GM20000 (cell line): ENCODE measurements at regions not wholly inside any gene's neighbourhood (a gene's known extent, or its start where the extent isn't known, plus 50 kb on each side); places are given as distances from the start of the nearest gene placed in this dataset.

Experiments used
- DNase-seq: peaks from one replicate; pipeline ENCODE4 v3.0.0; 2012; ENCODE audit warnings: low spot score
- CTCF ChIP-seq: IDR thresholded peaks from 2 replicates; pipeline ENCODE4 v1.5.1; 2012; ENCODE audit warnings: mild to moderate bottlenecking, control low read depth; ENCODE audit errors: extremely low read depth, missing control alignments

GRCh38 chr10:33735464-33735923 is 401.0 kb upstream of the NRP1 start:
- DNase-seq = no peak
- no peak for TF ChIP-seq CTCF

- no peak for DNase-seq
- no peak for TF ChIP-seq CTCF
Measured at GRCh38 chr10:33734393-33735155, 400.1 kb upstream of the NRP1 start.

GRCh38 chr10:33733058-33733457 is 398.6 kb upstream of the NRP1 start:
- no peak for TF ChIP-seq CTCF
- DNase-seq = no peak

GRCh38 chr10:33732161-33732680 is 397.8 kb upstream of the NRP1 start:
- TF ChIP-seq CTCF = no peak
- DNase-seq = no peak

- DNase-seq = no peak
- TF ChIP-seq CTCF = no peak
Measured at GRCh38 chr10:33731322-33731721, 396.9 kb upstream of the NRP1 start.

GRCh38 chr10:33725430-33725829 is 391.0 kb upstream of the NRP1 start:
- DNase-seq = no peak
- no peak for TF ChIP-seq CTCF

GRCh38 chr10:33723181-33723580 is 388.7 kb upstream of the NRP1 start:
- no peak for DNase-seq
- TF ChIP-seq CTCF = no peak
